Hematopoietic multipotent progenitor cell (in vitro differentiated cells): ENCODE measurements at regions not wholly inside any gene's neighbourhood (a gene's known extent, or its start where the extent isn't known, plus 50 kb on each side); places are given as distances from the start of the nearest gene placed in this dataset.
"Not testable (repeated sequence)": the region's sequence is repeated elsewhere in the genome, so short reads cannot be mapped to it uniquely, and the experiment has no call there.

Source experiments
- DNase-seq, 3 donors: peaks; one replicate each; pipeline ENCODE4 v3.0.0-alpha.2; 2011 to 2015; ENCODE audit warnings: low read depth in 2 of 3, low spot score in 2 of 3

- DNase-seq: no peak
Measured at GRCh38 chr7:51601461-51601860, 284.9 kb upstream of the COBL start.

GRCh38 chr7:51599935-51600334, 283.3 kb upstream of the COBL start:
- DNase-seq: not testable (repeated sequence)

- DNase-seq: no peak
Measured at GRCh38 chr7:51593628-51594027, 277.0 kb upstream of the COBL start.

GRCh38 chr7:51592842-51593599, 276.4 kb upstream of the COBL start:
- DNase-seq: no peak

GRCh38 chr7:51591223-51591622, 274.6 kb upstream of the COBL start:
- DNase-seq: no peak

- no peak for DNase-seq
Measured at GRCh38 chr7:51590746-51591145, 274.1 kb upstream of the COBL start.

- DNase-seq: no peak
Measured at GRCh38 chr7:51589111-51589510, 272.5 kb upstream of the COBL start.

- no peak for DNase-seq
Measured at GRCh38 chr7:51587604-51588003, 271.0 kb upstream of the COBL start.

GRCh38 chr7:51577390-51577789, 260.8 kb upstream of the COBL start:
- DNase-seq: no peak

GRCh38 chr7:51569581-51569980, 253.0 kb upstream of the COBL start:
- DNase-seq: no peak

- DNase-seq: no peak
Measured at GRCh38 chr7:51569176-51569575, 252.6 kb upstream of the COBL start.

- DNase-seq: no peak
Measured at GRCh38 chr7:51551070-51551469, 234.5 kb upstream of the COBL start.

- no peak for DNase-seq
Measured at GRCh38 chr7:51545131-51545530, 228.5 kb upstream of the COBL start.

- DNase-seq: no peak
Measured at GRCh38 chr7:51543801-51544553, 227.4 kb upstream of the COBL start.

GRCh38 chr7:51540906-51541305, 224.3 kb upstream of the COBL start:
- not testable (repeated sequence) for DNase-seq

GRCh38 chr7:51539840-51540239, 223.2 kb upstream of the COBL start:
- DNase-seq: no peak

GRCh38 chr7:51528172-51528571, 211.6 kb upstream of the COBL start:
- no peak for DNase-seq

GRCh38 chr7:51521694-51522312, 205.2 kb upstream of the COBL start:
- no peak for DNase-seq

GRCh38 chr7:51521054-51521453, 204.4 kb upstream of the COBL start:
- DNase-seq: no peak

GRCh38 chr7:51518646-51519045, 202.0 kb upstream of the COBL start:
- no peak for DNase-seq

- no peak for DNase-seq
Measured at GRCh38 chr7:51517187-51517586, 200.6 kb upstream of the COBL start.

GRCh38 chr7:51501620-51502019, 185.0 kb upstream of the COBL start:
- DNase-seq: no peak
